GM23338 (cell line): ENCODE measurements at regions not wholly inside any gene's neighbourhood (a gene's known extent, or its start where the extent isn't known, plus 50 kb on each side); places are given as distances from the start of the nearest gene placed in this dataset.

ENCODE experiments used
- CTCF ChIP-seq, 2 experiments: fragments of 200-600 bp in 1 of 2; sonication (generic) in 1 of 2; conservative IDR thresholded peaks; 2 replicates each; pipeline versions ENCODE4 v1.5.1 to v1.6.1; 2016 to 2017; ENCODE audit warnings: antibody characterized with exemption in 2 of 2, low read depth in 2 of 2, mild to moderate bottlenecking in 2 of 2, moderate library complexity in 1 of 2
- ETS1 ChIP-seq: IDR thresholded peaks from 2 replicates; pipeline ENCODE4 v1.6.1; 2016; ENCODE audit warnings: antibody characterized with exemption
- EZH2 ChIP-seq: fragments of 200-600 bp; sonication (generic); IDR thresholded peaks from one replicate; pipeline ENCODE4 v1.8.0; 2017; ENCODE audit warnings: antibody characterized with exemption, mild to moderate bottlenecking, low read depth; ENCODE audit not compliant: unreplicated experiment
- EZH2phosphoT487 ChIP-seq: fragments of 200-600 bp; sonication (generic); IDR thresholded peaks from one replicate; pipeline ENCODE4 v1.8.1; 2018; ENCODE audit warnings: antibody characterized with exemption; ENCODE audit not compliant: unreplicated experiment
- POLR2AphosphoS5 ChIP-seq: IDR thresholded peaks from 2 replicates; pipeline ENCODE4 v1.6.1; 2016; ENCODE audit warnings: antibody characterized with exemption, low read depth
- REST ChIP-seq: IDR thresholded peaks from one replicate; pipeline ENCODE4 v1.6.1; 2018; ENCODE audit warnings: antibody characterized with exemption; ENCODE audit not compliant: unreplicated experiment
- STAT1 ChIP-seq: IDR thresholded peaks from one replicate; pipeline ENCODE4 v1.6.1; 2016; ENCODE audit warnings: antibody characterized with exemption; ENCODE audit not compliant: unreplicated experiment

- TF ChIP-seq EZH2 (no peak), CTCF (conservative IDR thresholded peaks at IDR 0.05; ENCODE audit: low read depth in 2 of 2) (no peak), POLR2AphosphoS5 (no peak), EZH2phosphoT487 (no peak), ETS1 (no peak), REST (no peak), STAT1 (no peak)
Measured at GRCh38 chr15:88980498-88980897, 67.3 kb upstream of the MFGE8 start.
